Retinal pigment epithelial cell (primary cell): ENCODE measurements at regions not wholly inside any gene's neighbourhood (a gene's known extent, or its start where the extent isn't known, plus 50 kb on each side); places are given as distances from the start of the nearest gene placed in this dataset.

Experiments used
- DNase-seq: peaks from one replicate; pipeline ENCODE4 v3.0.0-alpha.2; 2010; ENCODE audit warnings: low read depth
- H3K4me3 ChIP-seq: 2 replicates; pipeline ENCODE4 v1.5.1; 2011; ENCODE audit warnings: mild to moderate bottlenecking, low read length, control low read depth, moderate library complexity
- CTCF ChIP-seq: conservative IDR thresholded peaks from 2 replicates; pipeline ENCODE4 v1.5.1; 2011; ENCODE audit warnings: low read depth, low read length, control low read depth, inconsistent platforms

GRCh38 chr17:52213451-52213850, 54.9 kb upstream of the CA10 start:
- DNase-seq: no peak
- H3K4me3 ChIP-seq: no peak overlapping the region
- TF ChIP-seq CTCF: no peak

- no peak for DNase-seq
- no peak overlapping the region for H3K4me3 ChIP-seq
- TF ChIP-seq CTCF: no peak
Observed at GRCh38 chr17:52212851-52213250, 54.3 kb upstream of the CA10 start.

- TF ChIP-seq CTCF: no peak
- H3K4me3 ChIP-seq: no peak overlapping the region
- no peak for DNase-seq
Observed at GRCh38 chr17:52209507-52209906, 51.0 kb upstream of the CA10 start.
